Osteoblast (primary cell): ENCODE measurements at regions not wholly inside any gene's neighbourhood (a gene's known extent, or its start where the extent isn't known, plus 50 kb on each side); places are given as distances from the start of the nearest gene placed in this dataset.
A peak's percentile ranks its signal among the peaks of the same experiment; 100 is the strongest.

ENCODE experiments used
- DNase-seq: peaks from one replicate; pipeline ENCODE4 v3.0.0; 2011; ENCODE audit warnings: low spot score, mixed read lengths; ENCODE audit not compliant: insufficient read length; ENCODE audit errors: missing footprints
- H2AFZ ChIP-seq: 2 replicates; pipeline ENCODE4 v1.6.0; 2011; ENCODE audit warnings: mild to moderate bottlenecking, low read length
- H3K27ac ChIP-seq: 2 replicates; pipeline ENCODE4 v1.5.1; 2011; ENCODE audit warnings: mild to moderate bottlenecking, low read depth, low read length, moderate library complexity
- H3K27me3 ChIP-seq: 2 replicates; pipeline ENCODE4 v1.6.0; 2012; ENCODE audit warnings: mild to moderate bottlenecking, control low read depth, inconsistent platforms, low read length, moderate library complexity; ENCODE audit not compliant: insufficient read depth
- H3K36me3 ChIP-seq: 2 replicates; pipeline ENCODE4 v1.5.1; 2011; ENCODE audit warnings: mild to moderate bottlenecking, low read length, control low read depth, moderate library complexity; ENCODE audit not compliant: insufficient read depth
- H3K4me1 ChIP-seq: 2 replicates; pipeline ENCODE4 v1.5.1; 2011; ENCODE audit warnings: mild to moderate bottlenecking, low read length, control low read depth, moderate library complexity; ENCODE audit not compliant: insufficient read depth
- H3K4me2 ChIP-seq: 2 replicates; pipeline ENCODE4 v1.6.0; 2011; ENCODE audit warnings: mild to moderate bottlenecking, low read length; ENCODE audit not compliant: insufficient read depth
- H3K4me3 ChIP-seq: fragments of 200-600 bp; sonication (generic); 3 replicates; pipeline ENCODE4 v1.5.1; 2012; ENCODE audit warnings: mild to moderate bottlenecking, low read length, inconsistent platforms; ENCODE audit not compliant: insufficient read depth
- H3K79me2 ChIP-seq: 2 replicates; pipeline ENCODE4 v1.6.0; 2012; ENCODE audit warnings: mild to moderate bottlenecking, low read length, control low read depth, inconsistent platforms; ENCODE audit not compliant: insufficient read depth
- H3K9me3 ChIP-seq: 2 replicates; pipeline ENCODE4 v1.5.1; 2011; ENCODE audit warnings: low read depth, low read length, control low read depth
- H4K20me1 ChIP-seq: 2 replicates; pipeline ENCODE4 v1.6.0; 2012; ENCODE audit warnings: mild to moderate bottlenecking, low read length, control low read depth; ENCODE audit not compliant: insufficient read depth
- TF ChIP-seq, protein P1 (sequence below): IDR thresholded peaks from 2 replicates; pipeline ENCODE4 v1.5.1; 2011; ENCODE audit warnings: mild to moderate bottlenecking, low read depth, low read length, moderate library complexity; ENCODE audit errors: extremely low read depth

- no peaks in the 10 kb centered on the region for H3K27me3 ChIP-seq
- H3K9me3 ChIP-seq = no peaks in the 10 kb centered on the region
- H3K79me2 ChIP-seq = no peaks in the 10 kb centered on the region
- H4K20me1 ChIP-seq = no peaks in the 10 kb centered on the region
- H3K4me2 ChIP-seq = peak overlapping the region; percentile 3
- H3K36me3 ChIP-seq = no peaks in the 10 kb centered on the region
- no peak for DNase-seq
- no peak overlapping the region for H3K4me3 ChIP-seq
- H2AFZ ChIP-seq = peak overlapping the region; percentile 4
- peaks cover 33% of the 10 kb centered on the region for H3K4me1 ChIP-seq
- TF ChIP-seq, protein P1, sequence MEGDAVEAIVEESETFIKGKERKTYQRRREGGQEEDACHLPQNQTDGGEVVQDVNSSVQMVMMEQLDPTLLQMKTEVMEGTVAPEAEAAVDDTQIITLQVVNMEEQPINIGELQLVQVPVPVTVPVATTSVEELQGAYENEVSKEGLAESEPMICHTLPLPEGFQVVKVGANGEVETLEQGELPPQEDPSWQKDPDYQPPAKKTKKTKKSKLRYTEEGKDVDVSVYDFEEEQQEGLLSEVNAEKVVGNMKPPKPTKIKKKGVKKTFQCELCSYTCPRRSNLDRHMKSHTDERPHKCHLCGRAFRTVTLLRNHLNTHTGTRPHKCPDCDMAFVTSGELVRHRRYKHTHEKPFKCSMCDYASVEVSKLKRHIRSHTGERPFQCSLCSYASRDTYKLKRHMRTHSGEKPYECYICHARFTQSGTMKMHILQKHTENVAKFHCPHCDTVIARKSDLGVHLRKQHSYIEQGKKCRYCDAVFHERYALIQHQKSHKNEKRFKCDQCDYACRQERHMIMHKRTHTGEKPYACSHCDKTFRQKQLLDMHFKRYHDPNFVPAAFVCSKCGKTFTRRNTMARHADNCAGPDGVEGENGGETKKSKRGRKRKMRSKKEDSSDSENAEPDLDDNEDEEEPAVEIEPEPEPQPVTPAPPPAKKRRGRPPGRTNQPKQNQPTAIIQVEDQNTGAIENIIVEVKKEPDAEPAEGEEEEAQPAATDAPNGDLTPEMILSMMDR = no peak
- no peak overlapping the region for H3K27ac ChIP-seq
Measured at GRCh38 chr5:96340357-96340756, 92.7 kb downstream of the PCSK1 start.

DNA sequence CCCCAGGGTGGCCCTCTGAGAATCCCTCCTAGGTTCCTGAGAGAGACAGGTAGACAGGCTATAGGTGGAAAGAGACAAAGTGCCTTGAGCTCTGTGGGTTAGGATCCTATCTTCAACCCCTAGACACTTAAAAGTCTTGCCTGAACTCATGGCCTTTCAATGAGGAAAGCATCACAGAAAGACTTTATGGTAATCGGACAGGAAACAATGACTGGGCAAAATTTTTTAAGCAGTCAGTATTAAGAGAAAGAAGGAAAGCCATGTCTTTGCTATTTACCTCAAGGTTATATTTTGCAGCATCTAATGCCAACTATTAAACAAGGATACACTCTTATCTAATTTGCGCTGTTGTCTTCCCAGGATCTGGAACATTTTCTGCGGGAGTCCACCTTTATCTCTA is 93.2 kb downstream of the PCSK1 start:
- Histone ChIP-seq H3K4me1 (peaks cover 33% of the 10 kb centered on the region), H3K4me2 (no peak overlapping the region)

GRCh38 chr5:96338624-96339415 is 94.2 kb downstream of the PCSK1 start:
- H3K4me3 ChIP-seq = no peak overlapping the region

More for the DNA sequence above, 93.2 kb downstream of the PCSK1 start:
- no peak for DNase-seq
- no peak overlapping the region for H3K27ac ChIP-seq
- no peaks in the 10 kb centered on the region for H3K36me3 ChIP-seq
- H3K27me3 ChIP-seq = no peaks in the 10 kb centered on the region
- no peak overlapping the region for H3K4me3 ChIP-seq
- H3K79me2 ChIP-seq = no peaks in the 10 kb centered on the region
- H3K9me3 ChIP-seq = no peaks in the 10 kb centered on the region
- TF ChIP-seq, protein P1 = no peak
- H4K20me1 ChIP-seq = no peaks in the 10 kb centered on the region
- no peak overlapping the region for H2AFZ ChIP-seq

GRCh38 chr5:96338091-96338490 is 95.0 kb downstream of the PCSK1 start:
- Histone ChIP-seq H3K79me2 (no peaks in the 10 kb centered on the region), H4K20me1 (no peaks in the 10 kb centered on the region), H3K9me3 (no peaks in the 10 kb centered on the region), H3K27ac (peak overlapping the region; percentile 47), H3K4me1 (peaks cover 33% of the 10 kb centered on the region), H3K36me3 (no peaks in the 10 kb centered on the region), H3K4me3 (no peak overlapping the region), H2AFZ (no peak overlapping the region), H3K27me3 (no peaks in the 10 kb centered on the region), H3K4me2 (no peak overlapping the region)
- TF ChIP-seq, protein P1 = no peak
- no peak for DNase-seq

More at GRCh38 chr5:96338624-96339415, 94.2 kb downstream of the PCSK1 start:
- no peaks in the 10 kb centered on the region for H3K79me2 ChIP-seq
- H3K4me2 ChIP-seq = peak overlapping the region; percentile 15
- H4K20me1 ChIP-seq = no peaks in the 10 kb centered on the region
- H3K9me3 ChIP-seq = no peaks in the 10 kb centered on the region
- no peaks in the 10 kb centered on the region for H3K36me3 ChIP-seq
- peak overlapping the region; percentile 47 for H3K27ac ChIP-seq
- TF ChIP-seq, protein P1 = no peak
- no peak for DNase-seq
- peaks cover 33% of the 10 kb centered on the region for H3K4me1 ChIP-seq
- H2AFZ ChIP-seq = peak overlapping the region; percentile 78
- H3K27me3 ChIP-seq = no peaks in the 10 kb centered on the region
